HAP-1 (cell line): ENCODE measurements at regions not wholly inside any gene's neighbourhood (a gene's known extent, or its start where the extent isn't known, plus 50 kb on each side); places are given as distances from the start of the nearest gene placed in this dataset.
"Not testable (repeated sequence)": the region's sequence is repeated elsewhere in the genome, so short reads cannot be mapped to it uniquely, and the experiment has no call there.

ENCODE experiments used
- DNase-seq, 2 experiments: peaks; one replicate each; pipeline ENCODE4 v3.0.0-alpha.2; 2016 to 2020; ENCODE audit warnings: low spot score in 2 of 2
- H3K27me3 ChIP-seq: fragments of 250-450 bp; sonication (Bioruptor Pico); 2 replicates; pipeline ENCODE4 v1.5.1; 2020; ENCODE audit warnings: low read depth, mild to moderate bottlenecking, moderate library complexity
- H3K36me3 ChIP-seq: fragments of 250-450 bp; sonication (Bioruptor Pico); replicated peaks from 2 replicates; pipeline ENCODE4 v1.5.1; 2020; ENCODE audit warnings: mild to moderate bottlenecking
- H3K4me1 ChIP-seq: fragments of 250-450 bp; sonication (Bioruptor Pico); 2 replicates; pipeline ENCODE4 v1.5.1; 2020; ENCODE audit warnings: mild to moderate bottlenecking
- H3K4me3 ChIP-seq: fragments of 250-450 bp; sonication (Bioruptor Pico); 2 replicates; pipeline ENCODE4 v1.5.1; 2020; ENCODE audit warnings: mild to moderate bottlenecking, moderate library complexity
- H3K9me3 ChIP-seq: fragments of 250-450 bp; sonication (Bioruptor Pico); 2 replicates; pipeline ENCODE4 v1.5.1; 2020; ENCODE audit warnings: mild to moderate bottlenecking, moderate library complexity
- in situ Hi-C: fragments of 300-500 bp; cut with MboI; formaldehyde crosslinking; loops from 3 replicates; pipeline ENCODE4 v1.14.3; 2020; ENCODE audit warnings: low sequenced_read_pairs, inconsistent platforms, mixed read lengths

- DNase-seq: no peak
- Histone ChIP-seq H3K27me3 (no peaks in the 10 kb centered on the region), H3K36me3 (no peaks in the 10 kb centered on the region), H3K9me3 (no peaks in the 10 kb centered on the region), H3K4me3 (no peak overlapping the region), H3K4me1 (no peaks in the 10 kb centered on the region)
- in situ Hi-C loops: no loop called here
These were observed 1045.4 kb upstream of the MIR17HG start for GRCh38 chr13:90302107-90302506.

- no peaks in the 10 kb centered on the region for H3K36me3 ChIP-seq
- H3K4me1 ChIP-seq: no peaks in the 10 kb centered on the region
- no peaks in the 10 kb centered on the region for H3K27me3 ChIP-seq
These were observed 1041.7 kb upstream of the MIR17HG start for GRCh38 chr13:90305796-90306195.

GRCh38 chr13:90307136-90307535 lies 1040.4 kb upstream of the MIR17HG start:
- no peak overlapping the region for H3K4me3 ChIP-seq
- in situ Hi-C loops: no loop called here
- DNase-seq: no peak
- no peaks in the 10 kb centered on the region for H3K27me3 ChIP-seq
- no peaks in the 10 kb centered on the region for H3K4me1 ChIP-seq
- no peaks in the 10 kb centered on the region for H3K36me3 ChIP-seq
- H3K9me3 ChIP-seq: no peaks in the 10 kb centered on the region

More at GRCh38 chr13:90305796-90306195, 1041.7 kb upstream of the MIR17HG start:
- no peak overlapping the region for H3K4me3 ChIP-seq
- no peaks in the 10 kb centered on the region for H3K9me3 ChIP-seq
- in situ Hi-C loops: no loop called here
- no peak for DNase-seq

- in situ Hi-C loops: no loop called here
- no peak for DNase-seq
- Histone ChIP-seq H3K4me3 (no peak overlapping the region), H3K4me1 (no peaks in the 10 kb centered on the region), H3K27me3 (no peaks in the 10 kb centered on the region), H3K36me3 (no peaks in the 10 kb centered on the region), H3K9me3 (no peaks in the 10 kb centered on the region)
These were observed 1039.2 kb upstream of the MIR17HG start for GRCh38 chr13:90308249-90308648.

- no peaks in the 10 kb centered on the region for H3K9me3 ChIP-seq
- H3K4me1 ChIP-seq: no peaks in the 10 kb centered on the region
- no peaks in the 10 kb centered on the region for H3K27me3 ChIP-seq
- no peak for DNase-seq
- no peak overlapping the region for H3K4me3 ChIP-seq
- in situ Hi-C loops: no loop called here
- no peaks in the 10 kb centered on the region for H3K36me3 ChIP-seq
These were observed 1035.6 kb upstream of the MIR17HG start for GRCh38 chr13:90311929-90312328.

- Histone ChIP-seq H3K36me3 (no peaks in the 10 kb centered on the region), H3K9me3 (no peaks in the 10 kb centered on the region), H3K4me3 (no peak overlapping the region), H3K4me1 (no peaks in the 10 kb centered on the region), H3K27me3 (no peaks in the 10 kb centered on the region)
- in situ Hi-C loops: no loop called here
- no peak for DNase-seq
These were observed 1032.4 kb upstream of the MIR17HG start for GRCh38 chr13:90315061-90315460.

GRCh38 chr13:90320664-90321063 lies 1026.8 kb upstream of the MIR17HG start:
- in situ Hi-C loops: no loop called here
- no peaks in the 10 kb centered on the region for H3K4me1 ChIP-seq

GRCh38 chr13:90321281-90321931 lies 1026.1 kb upstream of the MIR17HG start:
- in situ Hi-C loops: no loop called here
- Histone ChIP-seq H3K27me3 (no peaks in the 10 kb centered on the region), H3K36me3 (no peaks in the 10 kb centered on the region), H3K9me3 (no peaks in the 10 kb centered on the region), H3K4me3 (no peak overlapping the region), H3K4me1 (no peaks in the 10 kb centered on the region)
- DNase-seq: no peak

More at GRCh38 chr13:90320664-90321063, 1026.8 kb upstream of the MIR17HG start:
- no peaks in the 10 kb centered on the region for H3K36me3 ChIP-seq
- no peak for DNase-seq
- no peak overlapping the region for H3K4me3 ChIP-seq
- H3K9me3 ChIP-seq: no peaks in the 10 kb centered on the region
- no peaks in the 10 kb centered on the region for H3K27me3 ChIP-seq

GRCh38 chr13:90329641-90330040 lies 1017.8 kb upstream of the MIR17HG start:
- no peaks in the 10 kb centered on the region for H3K9me3 ChIP-seq
- DNase-seq: no peak
- H3K27me3 ChIP-seq: no peaks in the 10 kb centered on the region
- in situ Hi-C loops: no loop called here
- H3K36me3 ChIP-seq: no peaks in the 10 kb centered on the region
- H3K4me3 ChIP-seq: no peak overlapping the region
- no peaks in the 10 kb centered on the region for H3K4me1 ChIP-seq

- no peak overlapping the region for H3K4me3 ChIP-seq
- no peak for DNase-seq
- H3K36me3 ChIP-seq: no peaks in the 10 kb centered on the region
- in situ Hi-C loops: no loop called here
- no peaks in the 10 kb centered on the region for H3K9me3 ChIP-seq
- no peaks in the 10 kb centered on the region for H3K27me3 ChIP-seq
- H3K4me1 ChIP-seq: no peaks in the 10 kb centered on the region
These were observed 1015.5 kb upstream of the MIR17HG start for GRCh38 chr13:90331974-90332373.

- H3K27me3 ChIP-seq: no peaks in the 10 kb centered on the region
- H3K36me3 ChIP-seq: no peaks in the 10 kb centered on the region
- in situ Hi-C loops: no loop called here
- no peaks in the 10 kb centered on the region for H3K9me3 ChIP-seq
- no peak for DNase-seq
- H3K4me3 ChIP-seq: no peak overlapping the region
- no peaks in the 10 kb centered on the region for H3K4me1 ChIP-seq
These were observed 1011.0 kb upstream of the MIR17HG start for GRCh38 chr13:90336507-90336906.

GRCh38 chr13:90341348-90341747 lies 1006.1 kb upstream of the MIR17HG start:
- H3K27me3 ChIP-seq, H3K4me3 ChIP-seq, H3K9me3 ChIP-seq, H3K36me3 ChIP-seq, in situ Hi-C loops, DNase-seq, H3K4me1 ChIP-seq: not testable (repeated sequence)

GRCh38 chr13:90348477-90349136 lies 998.9 kb upstream of the MIR17HG start:
- in situ Hi-C loops, H3K27me3 ChIP-seq, H3K4me3 ChIP-seq: not testable (repeated sequence)

GRCh38 chr13:90352763-90353162 lies 994.7 kb upstream of the MIR17HG start:
- no peak for DNase-seq
- no peaks in the 10 kb centered on the region for H3K9me3 ChIP-seq
- no peaks in the 10 kb centered on the region for H3K4me1 ChIP-seq
- no peaks in the 10 kb centered on the region for H3K36me3 ChIP-seq
- in situ Hi-C loops: no loop called here
- no peaks in the 10 kb centered on the region for H3K27me3 ChIP-seq
- H3K4me3 ChIP-seq: no peak overlapping the region

More at GRCh38 chr13:90348477-90349136, 998.9 kb upstream of the MIR17HG start:
- not testable (repeated sequence) for H3K4me1 ChIP-seq, H3K36me3 ChIP-seq, H3K9me3 ChIP-seq, DNase-seq
